Dendritic cell treated with granulocyte-macrophage colony-stimulating factor and Interleukin-4, amounts not matched to agents 40 ng/mL and 50 ng/mL, for 4 days (primary cell): ENCODE measurements at regions not wholly inside any gene's neighbourhood (a gene's known extent, or its start where the extent isn't known, plus 50 kb on each side); places are given as distances from the start of the nearest gene placed in this dataset.

ENCODE experiments used
- H3K27ac Mint-ChIP-seq: one replicate; pipeline ENCODE4 v1.8.0; 2022; ENCODE audit warnings: mild to moderate bottlenecking, mixed read lengths
- H3K27me3 Mint-ChIP-seq: one replicate; pipeline ENCODE4 v1.8.0; 2022; ENCODE audit warnings: mild to moderate bottlenecking, mixed read lengths
- H3K36me3 Mint-ChIP-seq: one replicate; pipeline ENCODE4 v1.8.0; 2022; ENCODE audit warnings: low read depth, mixed read lengths
- H3K4me1 Mint-ChIP-seq: one replicate; pipeline ENCODE4 v1.8.0; 2022; ENCODE audit warnings: low read depth, mixed read lengths
- H3K4me3 Mint-ChIP-seq: one replicate; pipeline ENCODE4 v1.8.0; 2022; ENCODE audit warnings: mild to moderate bottlenecking, moderate library complexity, mixed read lengths
- H3K9me3 Mint-ChIP-seq: one replicate; pipeline ENCODE4 v1.8.0; 2022; ENCODE audit warnings: mixed read lengths
- intact Hi-C: fragments of 100-400 bp; cut with micrococcal nuclease; formaldehyde crosslinking; loops from one replicate; pipeline ENCODE4 v1.15.0; 2022

- no peaks in the 10 kb centered on the region for H3K36me3 Mint-ChIP-seq
- H3K4me3 Mint-ChIP-seq, result no peak overlapping the region
- no peaks in the 10 kb centered on the region for H3K4me1 Mint-ChIP-seq
- intact Hi-C loops, result no loop called here
- H3K9me3 Mint-ChIP-seq, result no peaks in the 10 kb centered on the region
- H3K27ac Mint-ChIP-seq, result no peak overlapping the region
- no peaks in the 10 kb centered on the region for H3K27me3 Mint-ChIP-seq
These were observed 121.2 kb upstream of the LINC00305 start for GRCh38 chr18:64270121-64270520.

GRCh38 chr18:64264171-64264570 is 115.3 kb upstream of the LINC00305 start:
- Mint-ChIP-seq H3K36me3 (no peaks in the 10 kb centered on the region), H3K27ac (no peak overlapping the region), H3K9me3 (no peaks in the 10 kb centered on the region), H3K4me1 (no peaks in the 10 kb centered on the region), H3K27me3 (no peaks in the 10 kb centered on the region), H3K4me3 (no peak overlapping the region)
- intact Hi-C loops, result no loop called here

GRCh38 chr18:64260810-64261209 is 111.9 kb upstream of the LINC00305 start:
- Mint-ChIP-seq H3K9me3 (no peaks in the 10 kb centered on the region), H3K36me3 (no peaks in the 10 kb centered on the region), H3K27ac (no peak overlapping the region), H3K4me3 (no peak overlapping the region), H3K4me1 (no peaks in the 10 kb centered on the region), H3K27me3 (no peaks in the 10 kb centered on the region)
- intact Hi-C loops, result no loop called here

- Mint-ChIP-seq H3K27me3 (no peaks in the 10 kb centered on the region), H3K36me3 (no peaks in the 10 kb centered on the region), H3K27ac (no peak overlapping the region), H3K4me1 (no peaks in the 10 kb centered on the region), H3K9me3 (no peaks in the 10 kb centered on the region), H3K4me3 (no peak overlapping the region)
- intact Hi-C loops, result no loop called here
These were observed 111.0 kb upstream of the LINC00305 start for GRCh38 chr18:64259871-64260270.

- intact Hi-C loops, result no loop called here
- H3K4me1 Mint-ChIP-seq, result no peaks in the 10 kb centered on the region
- H3K27ac Mint-ChIP-seq, result no peak overlapping the region
- no peaks in the 10 kb centered on the region for H3K27me3 Mint-ChIP-seq
- H3K36me3 Mint-ChIP-seq, result no peaks in the 10 kb centered on the region
- H3K9me3 Mint-ChIP-seq, result no peaks in the 10 kb centered on the region
- no peak overlapping the region for H3K4me3 Mint-ChIP-seq
These were observed 109.3 kb upstream of the LINC00305 start for GRCh38 chr18:64258111-64258650.

GRCh38 chr18:64254399-64255093 is 105.7 kb upstream of the LINC00305 start:
- Mint-ChIP-seq H3K4me1 (no peaks in the 10 kb centered on the region), H3K27me3 (no peaks in the 10 kb centered on the region), H3K27ac (no peak overlapping the region), H3K4me3 (no peak overlapping the region), H3K36me3 (no peaks in the 10 kb centered on the region), H3K9me3 (no peaks in the 10 kb centered on the region)
- intact Hi-C loops, result no loop called here

GRCh38 chr18:64253873-64254272 is 105.0 kb upstream of the LINC00305 start:
- intact Hi-C loops, result no loop called here
- no peaks in the 10 kb centered on the region for H3K27me3 Mint-ChIP-seq
- H3K27ac Mint-ChIP-seq, result no peak overlapping the region
- H3K4me1 Mint-ChIP-seq, result no peaks in the 10 kb centered on the region
- H3K9me3 Mint-ChIP-seq, result no peaks in the 10 kb centered on the region
- no peaks in the 10 kb centered on the region for H3K36me3 Mint-ChIP-seq
- no peak overlapping the region for H3K4me3 Mint-ChIP-seq

- H3K27me3 Mint-ChIP-seq, result no peaks in the 10 kb centered on the region
- no peaks in the 10 kb centered on the region for H3K9me3 Mint-ChIP-seq
- H3K4me1 Mint-ChIP-seq, result no peaks in the 10 kb centered on the region
- H3K36me3 Mint-ChIP-seq, result no peaks in the 10 kb centered on the region
- H3K27ac Mint-ChIP-seq, result no peak overlapping the region
- H3K4me3 Mint-ChIP-seq, result no peak overlapping the region
- intact Hi-C loops, result no loop called here
These were observed 104.3 kb upstream of the LINC00305 start for GRCh38 chr18:64253222-64253621.

GRCh38 chr18:64248836-64249235 is 99.9 kb upstream of the LINC00305 start:
- intact Hi-C loops, result no loop called here

GRCh38 chr18:64245126-64245861 is 96.4 kb upstream of the LINC00305 start:
- Mint-ChIP-seq H3K27me3 (no peaks in the 10 kb centered on the region), H3K9me3 (no peaks in the 10 kb centered on the region), H3K27ac (no peak overlapping the region), H3K4me1 (no peaks in the 10 kb centered on the region), H3K36me3 (no peaks in the 10 kb centered on the region), H3K4me3 (no peak overlapping the region)
- intact Hi-C loops, result no loop called here

More at GRCh38 chr18:64248836-64249235, 99.9 kb upstream of the LINC00305 start:
- H3K36me3 Mint-ChIP-seq, result no peaks in the 10 kb centered on the region
- no peaks in the 10 kb centered on the region for H3K9me3 Mint-ChIP-seq
- no peak overlapping the region for H3K27ac Mint-ChIP-seq
- H3K4me1 Mint-ChIP-seq, result no peaks in the 10 kb centered on the region
- H3K4me3 Mint-ChIP-seq, result no peak overlapping the region
- H3K27me3 Mint-ChIP-seq, result no peaks in the 10 kb centered on the region

GRCh38 chr18:64244571-64244970 is 95.7 kb upstream of the LINC00305 start:
- no peak overlapping the region for H3K27ac Mint-ChIP-seq
- no peak overlapping the region for H3K4me3 Mint-ChIP-seq
- no peaks in the 10 kb centered on the region for H3K9me3 Mint-ChIP-seq
- H3K4me1 Mint-ChIP-seq, result no peaks in the 10 kb centered on the region
- intact Hi-C loops, result no loop called here
- no peaks in the 10 kb centered on the region for H3K27me3 Mint-ChIP-seq
- no peaks in the 10 kb centered on the region for H3K36me3 Mint-ChIP-seq

GRCh38 chr18:64240316-64240715 is 91.4 kb upstream of the LINC00305 start:
- intact Hi-C loops, result no loop called here
- Mint-ChIP-seq H3K27me3 (no peaks in the 10 kb centered on the region), H3K4me1 (no peaks in the 10 kb centered on the region), H3K27ac (no peak overlapping the region), H3K36me3 (no peaks in the 10 kb centered on the region), H3K4me3 (no peak overlapping the region), H3K9me3 (no peaks in the 10 kb centered on the region)

- Mint-ChIP-seq H3K9me3 (no peaks in the 10 kb centered on the region), H3K27me3 (no peaks in the 10 kb centered on the region), H3K4me3 (no peak overlapping the region), H3K4me1 (no peaks in the 10 kb centered on the region), H3K36me3 (no peaks in the 10 kb centered on the region), H3K27ac (no peak overlapping the region)
- intact Hi-C loops, result no loop called here
These were observed 89.2 kb upstream of the LINC00305 start for GRCh38 chr18:64238076-64238475.

GRCh38 chr18:64234321-64234720 is 85.4 kb upstream of the LINC00305 start:
- H3K9me3 Mint-ChIP-seq, result peaks cover 16% of the 10 kb centered on the region
- H3K36me3 Mint-ChIP-seq, result no peaks in the 10 kb centered on the region
- H3K4me3 Mint-ChIP-seq, result no peak overlapping the region
- no peaks in the 10 kb centered on the region for H3K4me1 Mint-ChIP-seq
- intact Hi-C loops, result no loop called here
- no peak overlapping the region for H3K27ac Mint-ChIP-seq
- no peaks in the 10 kb centered on the region for H3K27me3 Mint-ChIP-seq
